ENCODE measurements at regions not wholly inside any gene's neighbourhood (a gene's known extent, or its start where the extent isn't known, plus 50 kb on each side); places are given as distances from the start of the nearest gene placed in this dataset.

DNA sequence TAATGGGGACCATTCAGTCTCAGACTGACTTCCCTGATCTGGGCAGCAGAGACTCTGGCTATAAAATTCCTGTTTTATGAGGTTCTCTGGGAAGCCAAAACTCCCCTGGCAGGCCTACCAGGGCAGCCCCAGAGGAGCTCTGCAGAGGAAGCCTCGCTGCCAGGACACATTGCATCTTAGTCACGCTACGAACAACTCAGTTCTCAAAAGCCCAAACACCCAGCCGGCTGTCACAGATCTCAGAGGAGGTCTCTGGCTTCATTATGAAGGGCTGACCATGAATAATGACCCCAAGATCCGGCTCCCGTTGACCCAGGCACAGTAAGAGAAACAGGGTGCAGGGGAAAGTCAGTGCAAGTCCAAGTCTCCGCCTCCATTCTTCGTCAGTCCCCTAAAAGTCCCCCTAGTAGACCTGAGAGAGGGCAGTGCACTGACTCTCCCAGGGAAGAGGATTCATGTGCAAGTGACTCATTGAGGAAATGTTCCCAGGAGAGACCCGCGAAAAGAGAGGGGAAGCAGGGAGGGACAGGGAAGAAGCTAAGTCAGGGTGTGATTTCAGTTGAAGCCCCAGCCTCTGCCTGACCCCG is 212.3 kb downstream of the CYP26B1 start:
- in situ Hi-C loops (cut with HindIII; ENCODE audit: low sequenced_read_pairs), result no loop called here
- H3K4me3 ChIP-seq (ENCODE audit: low read depth, low read length), result no peak overlapping the region
- no peak for TF ChIP-seq CTCF (IDR thresholded peaks at IDR 0.05; ENCODE audit: low read depth, low read length)
- peak; percentile 8 for DNase-seq (ENCODE audit: low read depth, low spot score)

DNA sequence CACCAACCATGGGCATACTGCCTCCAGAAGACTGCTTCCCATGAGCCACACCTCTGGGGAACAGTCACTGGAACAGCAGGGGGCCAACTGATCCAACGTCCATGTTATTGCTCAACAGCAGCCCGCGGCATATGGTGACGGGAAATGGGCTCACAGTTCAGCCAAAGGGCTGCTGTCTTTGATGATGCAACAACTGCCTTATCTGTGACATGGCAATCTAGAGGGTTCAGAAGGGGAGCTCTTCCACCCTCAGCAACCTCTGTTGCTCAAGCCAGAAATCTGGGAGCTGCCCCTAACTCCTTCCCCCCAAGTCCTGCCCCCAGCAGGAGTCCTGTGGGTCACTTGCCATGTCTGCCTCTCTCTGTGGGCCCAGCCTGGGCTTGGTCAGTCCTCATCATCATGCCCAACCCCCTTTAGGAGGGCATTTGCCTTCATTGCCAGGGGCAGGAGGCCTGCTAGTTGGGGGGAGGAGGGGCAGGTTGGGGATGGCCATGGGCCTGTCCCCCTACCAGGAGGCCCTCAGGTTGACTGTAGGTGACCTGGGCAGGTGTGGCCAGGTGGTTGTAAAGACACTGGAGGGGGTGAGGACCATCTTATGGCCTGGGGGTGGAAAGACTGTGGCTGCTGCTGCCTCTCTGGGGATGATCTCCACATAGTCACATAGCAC is 212.9 kb downstream of the CYP26B1 start:
- H3K4me3 ChIP-seq (ENCODE audit: low read depth, low read length), result no peak overlapping the region
- in situ Hi-C loops (cut with HindIII; ENCODE audit: low sequenced_read_pairs), result no loop called here
- DNase-seq (ENCODE audit: low read depth, low spot score), result peak; percentile 7
- TF ChIP-seq CTCF (IDR thresholded peaks at IDR 0.05; ENCODE audit: low read depth, low read length), result no peak

DNA sequence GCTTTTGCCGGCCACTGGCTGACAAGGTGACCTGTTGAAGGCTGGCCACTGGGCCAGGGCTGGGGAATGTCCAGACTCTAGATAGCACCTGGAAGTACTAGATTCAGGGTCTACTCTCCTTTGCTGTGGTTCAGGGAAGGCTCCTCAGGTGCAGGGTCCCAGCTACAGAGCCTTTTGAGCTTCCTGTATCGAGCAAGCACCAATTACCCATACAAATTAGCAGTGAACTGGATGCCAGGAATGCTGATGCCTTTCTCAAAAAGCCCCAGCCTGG is 213.4 kb downstream of the CYP26B1 start:
- no peak for DNase-seq (ENCODE audit: low read depth, low spot score)
- no peak for TF ChIP-seq CTCF (IDR thresholded peaks at IDR 0.05; ENCODE audit: low read depth, low read length)
- in situ Hi-C loops (cut with HindIII; ENCODE audit: low sequenced_read_pairs), result no loop called here

GRCh38 chr2:71933467-71934319 is 214.0 kb downstream of the CYP26B1 start:
- no peak overlapping the region for H3K4me3 ChIP-seq (ENCODE audit: low read depth, low read length)
- TF ChIP-seq CTCF (IDR thresholded peaks at IDR 0.05; ENCODE audit: low read depth, low read length), result peak; percentile 25
- no peak for DNase-seq (ENCODE audit: low read depth, low spot score)
- in situ Hi-C loops (cut with HindIII; ENCODE audit: low sequenced_read_pairs), result no loop called here

More for the DNA sequence above, 213.4 kb downstream of the CYP26B1 start:
- H3K4me3 ChIP-seq (ENCODE audit: low read depth, low read length), result no peak overlapping the region

DNA sequence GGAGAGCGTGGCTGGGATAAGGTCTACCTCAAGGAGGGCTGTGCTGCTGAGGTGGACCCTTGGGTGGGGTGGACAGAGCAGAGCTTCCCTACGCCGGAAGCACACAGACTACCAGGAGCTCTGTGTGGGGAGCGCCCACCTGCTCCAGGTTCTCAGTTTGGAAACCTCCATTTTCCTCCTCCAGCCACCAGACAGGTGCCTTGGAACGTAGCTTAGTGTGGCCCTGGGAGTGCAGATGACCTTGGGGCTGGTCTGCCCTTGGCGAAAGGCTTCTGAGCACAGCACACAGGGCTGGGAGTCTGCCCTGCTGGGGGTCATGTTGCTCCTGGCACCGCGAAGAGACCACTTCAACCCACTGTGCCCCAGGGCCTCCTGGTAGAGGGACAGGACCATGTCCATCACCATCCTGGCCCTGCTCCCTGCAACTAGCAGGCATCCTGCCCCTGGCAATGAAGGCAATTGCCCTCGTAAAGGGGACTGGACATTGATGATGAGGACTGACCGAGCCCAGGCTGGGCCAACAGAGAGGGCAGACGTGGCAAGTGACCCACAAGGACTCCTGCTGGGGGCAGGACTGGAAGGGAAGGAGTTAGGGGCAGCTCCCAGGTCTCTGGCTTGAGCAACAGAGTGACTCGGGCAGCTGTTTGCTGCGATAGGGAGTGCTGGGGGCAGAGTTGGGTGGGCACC is 214.7 kb downstream of the CYP26B1 start:
- in situ Hi-C loops (cut with HindIII; ENCODE audit: low sequenced_read_pairs), result no loop called here
- H3K4me3 ChIP-seq (ENCODE audit: low read depth, low read length), result no peak overlapping the region
- TF ChIP-seq CTCF (IDR thresholded peaks at IDR 0.05; ENCODE audit: low read depth, low read length), result no peak
- no peak for DNase-seq (ENCODE audit: low read depth, low spot score)

DNA sequence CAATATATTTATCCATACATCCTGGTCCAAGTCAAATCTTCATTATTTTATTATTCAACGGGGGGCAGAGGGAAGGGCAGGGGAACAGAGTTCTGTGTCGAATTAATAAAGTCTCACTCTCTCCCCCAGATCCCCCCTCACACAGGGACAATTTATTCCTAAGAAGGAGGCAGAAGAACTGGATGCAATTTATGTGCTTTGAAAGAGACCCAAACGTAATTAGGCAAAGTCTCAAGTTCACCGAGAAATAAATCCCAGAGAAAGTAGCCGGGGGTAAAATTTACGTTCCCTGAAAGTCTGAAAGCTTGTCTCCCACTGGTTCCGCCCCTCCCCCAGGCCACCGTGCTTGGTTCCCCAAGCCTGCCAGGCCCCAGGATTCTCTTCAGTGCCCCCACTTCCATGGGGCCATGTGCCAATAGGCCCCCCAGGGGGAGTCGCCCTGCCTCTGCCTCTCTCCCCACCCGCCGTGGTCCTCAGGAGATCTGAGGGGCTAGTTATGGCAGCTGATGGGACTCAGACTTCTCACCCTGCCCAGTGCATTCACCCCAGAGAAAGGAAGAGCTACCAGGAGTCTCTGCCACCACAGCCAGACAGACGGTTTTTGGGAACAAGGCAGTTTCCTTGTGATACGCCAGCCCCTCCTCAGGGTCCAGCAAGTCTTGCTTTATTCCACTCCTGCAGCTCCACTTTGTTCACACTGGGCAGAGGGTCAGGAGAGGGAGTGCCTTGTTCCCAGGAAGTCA is 215.5 kb downstream of the CYP26B1 start:
- TF ChIP-seq CTCF (IDR thresholded peaks at IDR 0.05; ENCODE audit: low read depth, low read length), result no peak
- in situ Hi-C loops (cut with HindIII; ENCODE audit: low sequenced_read_pairs), result no loop called here
- H3K4me3 ChIP-seq (ENCODE audit: low read depth, low read length), result no peak overlapping the region
- DNase-seq (ENCODE audit: low read depth, low spot score), result no peak
